PFSK-1 (cell line): ENCODE measurements at regions not wholly inside any gene's neighbourhood (a gene's known extent, or its start where the extent isn't known, plus 50 kb on each side); places are given as distances from the start of the nearest gene placed in this dataset.

Experiments used
- FOXP2 ChIP-seq: optimal IDR thresholded peaks from 2 replicates; pipeline ENCODE3; 2011; ENCODE audit warnings: borderline replicate concordance, control low read depth, inconsistent platforms; ENCODE audit not compliant: insufficient read depth; ENCODE audit errors: extremely low read length, extremely low read depth
- POLR2AphosphoS5 ChIP-seq: IDR thresholded peaks from 2 replicates; pipeline ENCODE4 v1.6.1; 2012; ENCODE audit warnings: low read depth, mild to moderate bottlenecking, control low read depth, low read length, moderate library complexity
- SIN3A ChIP-seq: IDR thresholded peaks from 2 replicates; pipeline ENCODE4 v1.6.1; 2012; ENCODE audit warnings: mild to moderate bottlenecking, low read length, moderate library complexity, borderline replicate concordance; ENCODE audit not compliant: insufficient read depth
- TAF1 ChIP-seq: IDR thresholded peaks from 2 replicates; pipeline ENCODE4 v1.6.1; 2012; ENCODE audit warnings: low read length, control low read depth, borderline replicate concordance; ENCODE audit not compliant: insufficient read depth
- TF ChIP-seq, protein P1 (sequence below), 2 experiments: IDR thresholded peaks; 2 replicates each; pipeline versions ENCODE4 v1.6.1 to v1.8.0; 2011 to 2012; ENCODE audit warnings: low read depth in 2 of 2, low read length in 2 of 2, control low read depth in 1 of 2, inconsistent platforms in 1 of 2, mild to moderate bottlenecking in 1 of 2, moderate library complexity in 1 of 2; ENCODE audit not compliant: insufficient read depth in 1 of 2

DNA sequence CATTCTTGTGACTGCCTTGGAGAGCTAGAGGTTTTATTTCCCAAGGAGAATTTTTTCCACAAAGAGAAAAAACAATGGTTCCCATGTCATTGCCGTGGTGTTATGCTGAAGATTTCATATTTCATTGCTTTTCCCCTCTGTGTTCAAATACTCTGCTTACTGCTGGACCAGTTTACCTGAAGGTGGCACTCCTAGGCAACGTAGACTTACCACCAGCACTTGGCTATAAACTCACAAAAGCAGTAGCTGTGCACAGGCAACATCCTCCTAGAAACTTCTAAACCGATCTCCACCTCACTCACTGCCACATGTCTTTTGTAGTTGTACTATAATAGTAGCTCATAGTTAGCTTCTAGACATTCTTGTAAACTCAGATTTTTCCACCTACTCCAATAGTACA is 1319.7 kb upstream of the CRIM1 start:
- TF ChIP-seq, protein P1, sequence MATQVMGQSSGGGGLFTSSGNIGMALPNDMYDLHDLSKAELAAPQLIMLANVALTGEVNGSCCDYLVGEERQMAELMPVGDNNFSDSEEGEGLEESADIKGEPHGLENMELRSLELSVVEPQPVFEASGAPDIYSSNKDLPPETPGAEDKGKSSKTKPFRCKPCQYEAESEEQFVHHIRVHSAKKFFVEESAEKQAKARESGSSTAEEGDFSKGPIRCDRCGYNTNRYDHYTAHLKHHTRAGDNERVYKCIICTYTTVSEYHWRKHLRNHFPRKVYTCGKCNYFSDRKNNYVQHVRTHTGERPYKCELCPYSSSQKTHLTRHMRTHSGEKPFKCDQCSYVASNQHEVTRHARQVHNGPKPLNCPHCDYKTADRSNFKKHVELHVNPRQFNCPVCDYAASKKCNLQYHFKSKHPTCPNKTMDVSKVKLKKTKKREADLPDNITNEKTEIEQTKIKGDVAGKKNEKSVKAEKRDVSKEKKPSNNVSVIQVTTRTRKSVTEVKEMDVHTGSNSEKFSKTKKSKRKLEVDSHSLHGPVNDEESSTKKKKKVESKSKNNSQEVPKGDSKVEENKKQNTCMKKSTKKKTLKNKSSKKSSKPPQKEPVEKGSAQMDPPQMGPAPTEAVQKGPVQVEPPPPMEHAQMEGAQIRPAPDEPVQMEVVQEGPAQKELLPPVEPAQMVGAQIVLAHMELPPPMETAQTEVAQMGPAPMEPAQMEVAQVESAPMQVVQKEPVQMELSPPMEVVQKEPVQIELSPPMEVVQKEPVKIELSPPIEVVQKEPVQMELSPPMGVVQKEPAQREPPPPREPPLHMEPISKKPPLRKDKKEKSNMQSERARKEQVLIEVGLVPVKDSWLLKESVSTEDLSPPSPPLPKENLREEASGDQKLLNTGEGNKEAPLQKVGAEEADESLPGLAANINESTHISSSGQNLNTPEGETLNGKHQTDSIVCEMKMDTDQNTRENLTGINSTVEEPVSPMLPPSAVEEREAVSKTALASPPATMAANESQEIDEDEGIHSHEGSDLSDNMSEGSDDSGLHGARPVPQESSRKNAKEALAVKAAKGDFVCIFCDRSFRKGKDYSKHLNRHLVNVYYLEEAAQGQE (IDR thresholded peaks at IDR 0.05; ENCODE audit: insufficient read depth in 1 of 2, low read depth in 2 of 2, low read length in 2 of 2) = no peak
- no peak for TF ChIP-seq TAF1
- no peak for TF ChIP-seq SIN3A
- no peak for TF ChIP-seq POLR2AphosphoS5
- no peak for TF ChIP-seq FOXP2

DNA sequence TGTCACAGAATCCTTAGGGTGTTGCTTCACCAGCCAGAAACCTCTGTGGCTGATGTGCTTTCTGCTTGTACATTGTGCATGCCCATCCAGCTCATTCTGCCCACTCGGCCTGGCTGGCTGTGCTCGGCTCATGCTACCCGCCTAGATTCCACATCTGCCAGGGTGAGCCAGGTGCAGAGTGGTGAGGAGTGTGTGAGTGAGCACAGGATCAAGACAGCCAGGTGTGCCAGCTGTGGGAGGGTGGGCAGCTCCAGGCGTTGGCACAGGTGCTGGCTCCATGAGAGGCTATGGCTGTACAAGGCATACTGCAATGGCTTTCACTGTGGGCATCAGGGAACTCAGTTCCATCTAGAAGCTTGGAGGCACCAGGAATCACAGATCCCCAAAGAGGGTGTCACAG is 1321.8 kb upstream of the CRIM1 start:
- TF ChIP-seq POLR2AphosphoS5 (no peak), SIN3A (no peak)
- TF ChIP-seq, protein P1 (IDR thresholded peaks at IDR 0.05; ENCODE audit: insufficient read depth in 1 of 2, low read depth in 2 of 2, low read length in 2 of 2) = no peak

DNA sequence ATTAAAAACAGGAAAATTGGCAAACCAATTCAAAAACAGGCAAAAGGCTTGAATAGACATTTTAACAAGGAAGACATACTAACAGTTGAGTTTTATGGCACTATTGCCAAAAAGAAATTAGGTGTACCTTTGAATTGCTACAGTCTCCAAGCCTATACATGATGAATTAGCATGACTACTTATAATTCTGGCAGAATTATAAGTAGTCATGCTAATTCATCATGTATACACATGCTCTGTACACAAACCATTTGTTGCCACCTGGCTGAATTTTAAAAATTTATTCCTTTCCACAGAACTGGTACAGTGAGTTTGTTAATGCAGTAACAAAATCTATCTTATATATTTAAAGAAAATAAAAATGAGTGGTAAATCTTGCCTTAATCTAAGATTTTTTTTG is 1332.0 kb upstream of the CRIM1 start:
- TF ChIP-seq POLR2AphosphoS5 = no peak
- no peak for TF ChIP-seq FOXP2
- no peak for TF ChIP-seq SIN3A
- TF ChIP-seq, protein P1 (IDR thresholded peaks at IDR 0.05; ENCODE audit: insufficient read depth in 1 of 2, low read depth in 2 of 2, low read length in 2 of 2) = no peak
- no peak for TF ChIP-seq TAF1

DNA sequence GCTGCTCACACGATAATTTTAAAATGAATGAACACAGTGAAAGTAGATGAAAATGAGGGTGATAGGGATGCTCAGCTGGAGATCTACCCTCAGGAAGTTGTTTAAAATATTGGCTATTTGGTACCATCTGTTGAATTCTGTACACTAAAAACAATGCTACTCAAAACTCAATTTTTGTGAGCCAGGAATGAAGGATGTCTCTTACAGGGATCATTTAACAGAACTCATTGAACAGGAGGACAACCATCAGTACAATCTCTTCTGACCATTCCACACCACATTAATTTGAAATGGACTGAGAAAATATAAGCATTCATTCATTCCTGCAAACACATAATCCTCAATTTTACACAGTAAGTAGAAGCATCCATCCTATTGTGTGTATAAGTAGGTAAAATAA is 1355.1 kb upstream of the CRIM1 start:
- TF ChIP-seq FOXP2 (no peak), TAF1 (no peak), SIN3A (no peak), POLR2AphosphoS5 (no peak)
- TF ChIP-seq, protein P1 (IDR thresholded peaks at IDR 0.05; ENCODE audit: insufficient read depth in 1 of 2, low read depth in 2 of 2, low read length in 2 of 2) = no peak

DNA sequence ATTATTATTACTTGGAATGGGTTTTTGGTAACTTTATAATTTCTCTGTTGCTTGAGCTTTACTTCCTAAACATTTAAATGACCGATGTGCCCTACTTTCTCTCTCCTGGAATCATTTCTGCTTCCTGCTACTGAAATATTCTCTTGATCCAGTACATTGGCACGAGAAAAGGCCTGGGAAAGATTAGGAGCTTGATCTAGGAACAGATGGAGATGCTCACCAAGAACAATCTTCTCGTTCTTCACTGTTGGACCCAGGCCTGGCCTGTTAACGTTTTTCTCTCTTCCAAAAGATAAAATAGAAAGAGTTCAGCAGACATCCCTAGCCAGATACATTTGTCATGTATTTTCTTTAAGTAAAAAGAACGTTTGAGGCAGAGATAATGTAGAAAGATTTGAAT is 1356.8 kb upstream of the CRIM1 start:
- TF ChIP-seq FOXP2 (no peak), POLR2AphosphoS5 (no peak), TAF1 (no peak), SIN3A (no peak)
- TF ChIP-seq, protein P1 (IDR thresholded peaks at IDR 0.05; ENCODE audit: insufficient read depth in 1 of 2, low read depth in 2 of 2, low read length in 2 of 2) = no peak
